Uterus (tissue), 3 donors: ENCODE measurements at regions not wholly inside any gene's neighbourhood (a gene's known extent, or its start where the extent isn't known, plus 50 kb on each side); places are given as distances from the start of the nearest gene placed in this dataset.

Experiments
- DNase-seq, 2 donors: peaks; one replicate each; pipeline ENCODE4 v3.0.0-alpha.2; 2019 to 2020
- H3K27ac ChIP-seq, 2 donors: fragments of 200-600 bp; sonication (generic); 1 replicate in 1 of 2; 2 replicates in 1 of 2; pipeline ENCODE4 v1.5.1; 2016 to 2018
- H3K27me3 ChIP-seq, 2 donors: fragments of 200-600 bp; sonication (generic); one replicate each; pipeline ENCODE4 v1.5.1; 2018 to 2019; ENCODE audit warnings: control low read depth in 1 of 2
- H3K36me3 ChIP-seq, 2 donors: fragments of 200-600 bp; sonication (generic); one replicate each; pipeline ENCODE4 v1.5.1; 2019; ENCODE audit warnings: control low read depth in 1 of 2
- H3K4me1 ChIP-seq, 2 donors: fragments of 200-600 bp; sonication (generic); one replicate each; pipeline ENCODE4 v1.5.1; 2018 to 2019; ENCODE audit warnings: control low read depth in 1 of 2
- H3K4me3 ChIP-seq, 2 donors: fragments of 200-600 bp; sonication (generic); 1 replicate in 1 of 2; 2 replicates in 1 of 2; pipeline ENCODE4 v1.5.1; 2018 to 2019; ENCODE audit warnings: mild to moderate bottlenecking in 1 of 2
- H3K9me3 ChIP-seq, 2 donors: fragments of 200-600 bp; sonication (generic); one replicate each; pipeline ENCODE4 v1.5.1; 2019; ENCODE audit warnings: control low read depth in 1 of 2
- CTCF ChIP-seq, 4 experiments: fragments of 200-600 bp in 2 of 4; fragments of 450-650 bp in 2 of 4; sonication (generic) in 2 of 4; IDR thresholded peaks; one replicate each; pipeline ENCODE4 v1.5.1; 2016 to 2019; ENCODE audit warnings: antibody characterized with exemption in 4 of 4, mild to moderate bottlenecking in 2 of 4, moderate library complexity in 1 of 4
- POLR2A ChIP-seq, 2 donors: fragments of 450-650 bp; IDR thresholded peaks; one replicate each; pipeline ENCODE4 v1.6.1; 2016; ENCODE audit warnings: antibody characterized with exemption in 2 of 2, mild to moderate bottlenecking in 1 of 2, moderate library complexity in 1 of 2
- intact Hi-C: fragments of 100-400 bp; cut with DNase I; formaldehyde crosslinking; loops from one replicate; pipeline ENCODE4 v1.15.1; 2023; ENCODE audit warnings: low total_unique reads
- donor health status: DM: yes; HTN: yes; CAD: no.

GRCh38 chr1:193701759-193702158 is 515.3 kb upstream of the B3GALT2 start:
- DNase-seq: no peak
- no peak for TF ChIP-seq POLR2A (IDR thresholded peaks at IDR 0.05)
- TF ChIP-seq CTCF (IDR thresholded peaks at IDR 0.05): no peak
- Histone ChIP-seq H3K4me3 (no peak overlapping the region), H3K27me3 (no peaks in the 10 kb centered on the region), H3K4me1 (no peaks in the 10 kb centered on the region), H3K27ac (no peak overlapping the region), H3K9me3 (no peaks in the 10 kb centered on the region), H3K36me3 (no peaks in the 10 kb centered on the region)
- intact Hi-C loops: no loop called here

GRCh38 chr1:193700710-193701355 is 514.4 kb upstream of the B3GALT2 start:
- TF ChIP-seq CTCF (IDR thresholded peaks at IDR 0.05): no peak
- no peak for TF ChIP-seq POLR2A (IDR thresholded peaks at IDR 0.05)
- no peak overlapping the region for H3K4me3 ChIP-seq
- H3K4me1 ChIP-seq: no peaks in the 10 kb centered on the region
- no peaks in the 10 kb centered on the region for H3K36me3 ChIP-seq
- no peaks in the 10 kb centered on the region for H3K27me3 ChIP-seq
- DNase-seq: no peak
- H3K27ac ChIP-seq: no peak overlapping the region
- H3K9me3 ChIP-seq: no peaks in the 10 kb centered on the region
- intact Hi-C loops: no loop called here

- no peaks in the 10 kb centered on the region for H3K4me1 ChIP-seq
- no peak for TF ChIP-seq CTCF (IDR thresholded peaks at IDR 0.05)
- no peak for TF ChIP-seq POLR2A (IDR thresholded peaks at IDR 0.05)
- H3K36me3 ChIP-seq: no peaks in the 10 kb centered on the region
- intact Hi-C loops: no loop called here
- H3K27ac ChIP-seq: no peak overlapping the region
- H3K27me3 ChIP-seq: no peaks in the 10 kb centered on the region
- no peak overlapping the region for H3K4me3 ChIP-seq
- no peak for DNase-seq
- no peaks in the 10 kb centered on the region for H3K9me3 ChIP-seq
Measured at GRCh38 chr1:193699261-193699660, 512.8 kb upstream of the B3GALT2 start.

- TF ChIP-seq POLR2A (IDR thresholded peaks at IDR 0.05) (no peak), CTCF (IDR thresholded peaks at IDR 0.05) (no peak)
- DNase-seq: no peak
- intact Hi-C loops: no loop called here
- no peak overlapping the region for H3K27ac ChIP-seq
- H3K4me1 ChIP-seq: no peaks in the 10 kb centered on the region
- H3K9me3 ChIP-seq: no peaks in the 10 kb centered on the region
- H3K36me3 ChIP-seq: no peaks in the 10 kb centered on the region
- H3K27me3 ChIP-seq: no peaks in the 10 kb centered on the region
- no peak overlapping the region for H3K4me3 ChIP-seq
Measured at GRCh38 chr1:193697776-193698175, 511.4 kb upstream of the B3GALT2 start.

- H3K9me3 ChIP-seq: no peaks in the 10 kb centered on the region
- no peaks in the 10 kb centered on the region for H3K4me1 ChIP-seq
- no peak for DNase-seq
- H3K27me3 ChIP-seq: no peaks in the 10 kb centered on the region
- TF ChIP-seq CTCF (IDR thresholded peaks at IDR 0.05) (no peak), POLR2A (IDR thresholded peaks at IDR 0.05) (no peak)
- H3K36me3 ChIP-seq: no peaks in the 10 kb centered on the region
- no peak overlapping the region for H3K4me3 ChIP-seq
- H3K27ac ChIP-seq: no peak overlapping the region
- intact Hi-C loops: no loop called here
Measured at GRCh38 chr1:193697115-193697762, 510.8 kb upstream of the B3GALT2 start.
